ENCODE measurements at regions not wholly inside any gene's neighbourhood (a gene's known extent, or its start where the extent isn't known, plus 50 kb on each side); places are given as distances from the start of the nearest gene placed in this dataset.

DNA sequence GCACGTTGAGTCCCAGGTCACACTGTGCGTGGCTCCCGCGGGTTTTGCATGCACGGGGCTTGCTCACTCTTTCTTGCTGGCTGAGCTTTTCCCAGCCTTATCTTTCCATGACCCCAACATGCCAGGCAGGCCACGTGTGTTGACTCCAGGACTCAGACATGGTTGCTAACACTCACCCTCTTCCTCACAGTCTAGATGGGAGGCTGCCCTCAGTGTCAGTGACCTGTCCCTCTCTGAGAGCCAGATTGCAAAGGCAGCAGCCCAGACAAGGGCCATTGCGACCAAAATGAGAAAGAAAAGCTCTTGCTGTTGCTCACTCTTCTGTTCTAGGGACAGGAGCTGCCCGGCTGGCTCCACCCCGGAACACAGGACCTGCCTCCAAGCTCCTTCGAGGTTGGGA, 113.7 kb downstream of the TMEM18 start:
- Mint-ChIP-seq H3K4me3 (no peak overlapping the region), H3K27ac (no peak overlapping the region), H3K9me3 (no peaks in the 10 kb centered on the region), H3K27me3 (peaks cover 54% of the 10 kb centered on the region), H3K36me3 (ENCODE audit: low read depth) (no peaks in the 10 kb centered on the region), H3K4me1 (ENCODE audit: low read depth) (no peaks in the 10 kb centered on the region)
- Histone ChIP-seq H3K4me1 (ENCODE audit: insufficient read depth, low read length) (no peaks in the 10 kb centered on the region), H3K36me3 (ENCODE audit: insufficient read depth, low read length) (no peaks in the 10 kb centered on the region), H3K27me3 (ENCODE audit: control insufficient read depth in 1 of 2, insufficient read depth in 2 of 2, low read length in 2 of 2) (peaks cover 0 to 2% of the 10 kb centered on the region in 2 experiments), H3K27ac (ENCODE audit: low read depth in 1 of 2, low read length in 2 of 2) (no peak overlapping the region), H3K4me3 (ENCODE audit: low read length) (no peak overlapping the region), H3K9me3 (ENCODE audit: control insufficient read depth in 1 of 2, insufficient read depth in 1 of 2, low read length in 2 of 2) (no peaks in the 10 kb centered on the region)
- intact Hi-C loops (cut with DNase I, micrococcal nuclease): no loop called here
- ChIA-PET CTCF (no interaction called here), POLR2A (no interaction called here)
- DNase-seq (no peak), ATAC-seq (ENCODE audit: poor library complexity) (no peak)
- no peak for TF ChIP-seq CTCF (IDR thresholded peaks at IDR 0.05)

GRCh38 chr2:562391-563364, 114.5 kb downstream of the TMEM18 start:
- peaks cover 47% of the 10 kb centered on the region for H3K27me3 Mint-ChIP-seq
- DNase-seq (no peak), ATAC-seq (ENCODE audit: poor library complexity) (no peak)
- no peaks in the 10 kb centered on the region for H3K9me3 ChIP-seq (ENCODE audit: control insufficient read depth in 1 of 2, insufficient read depth in 1 of 2, low read length in 2 of 2)
- no peak overlapping the region for H3K27ac Mint-ChIP-seq
- H3K4me1 Mint-ChIP-seq (ENCODE audit: low read depth): no peaks in the 10 kb centered on the region
- ChIA-PET POLR2A (no interaction called here), CTCF (no interaction called here)
- H3K4me1 ChIP-seq (ENCODE audit: insufficient read depth, low read length): no peaks in the 10 kb centered on the region
- no peak for TF ChIP-seq CTCF (IDR thresholded peaks at IDR 0.05)
- no peak overlapping the region for H3K27ac ChIP-seq (ENCODE audit: low read depth in 1 of 2, low read length in 2 of 2)
- H3K4me3 Mint-ChIP-seq: no peak overlapping the region
- intact Hi-C loops (cut with DNase I, micrococcal nuclease): no loop called here
- H3K36me3 Mint-ChIP-seq (ENCODE audit: low read depth): no peaks in the 10 kb centered on the region
- H3K4me3 ChIP-seq (ENCODE audit: low read length): no peak overlapping the region
- no peaks in the 10 kb centered on the region for H3K36me3 ChIP-seq (ENCODE audit: insufficient read depth, low read length)
- H3K9me3 Mint-ChIP-seq: no peaks in the 10 kb centered on the region
- H3K27me3 ChIP-seq (ENCODE audit: control insufficient read depth in 1 of 2, insufficient read depth in 2 of 2, low read length in 2 of 2): peaks cover 0 to 5% of the 10 kb centered on the region in 2 experiments

DNA sequence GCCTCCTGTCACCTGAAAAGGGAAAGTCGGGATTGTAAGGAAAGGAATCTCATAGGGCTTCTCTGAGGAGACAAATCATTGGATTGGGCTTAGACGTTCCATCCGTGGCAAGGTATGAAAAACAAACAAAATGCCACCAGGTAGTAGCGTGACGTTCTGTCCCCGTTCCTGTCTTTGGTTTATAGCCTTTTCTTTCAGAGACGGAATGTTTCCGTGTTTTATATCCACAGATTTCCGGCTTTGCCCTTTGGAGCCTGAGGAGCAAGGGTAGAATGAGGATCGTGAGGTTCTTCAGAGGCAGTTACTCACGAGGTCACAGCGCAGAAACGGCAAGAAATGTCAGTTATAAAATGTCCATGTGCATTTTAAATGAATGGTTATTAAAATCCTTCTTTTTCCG, 118.3 kb downstream of the TMEM18 start:
- ChIA-PET POLR2A (no interaction called here), CTCF (no interaction called here)
- Mint-ChIP-seq H3K9me3 (no peaks in the 10 kb centered on the region), H3K36me3 (ENCODE audit: low read depth) (no peaks in the 10 kb centered on the region), H3K27me3 (peaks cover 26% of the 10 kb centered on the region), H3K4me3 (no peak overlapping the region), H3K27ac (no peak overlapping the region), H3K4me1 (ENCODE audit: low read depth) (no peaks in the 10 kb centered on the region)
- no peaks in the 10 kb centered on the region for H3K9me3 ChIP-seq (ENCODE audit: control insufficient read depth in 1 of 2, insufficient read depth in 1 of 2, low read length in 2 of 2)
- no peaks in the 10 kb centered on the region for H3K4me1 ChIP-seq (ENCODE audit: insufficient read depth, low read length)
- ATAC-seq (ENCODE audit: poor library complexity) (no peak), DNase-seq (no peak)
- H3K27me3 ChIP-seq (ENCODE audit: control insufficient read depth in 1 of 2, insufficient read depth in 2 of 2, low read length in 2 of 2): peaks cover under 1 to 3% of the 10 kb centered on the region in 2 experiments
- TF ChIP-seq CTCF (IDR thresholded peaks at IDR 0.05): no peak
- H3K27ac ChIP-seq (ENCODE audit: low read depth in 1 of 2, low read length in 2 of 2): no peak overlapping the region
- no peak overlapping the region for H3K4me3 ChIP-seq (ENCODE audit: low read length)
- intact Hi-C loops (cut with DNase I, micrococcal nuclease): no loop called here
- H3K36me3 ChIP-seq (ENCODE audit: insufficient read depth, low read length): no peaks in the 10 kb centered on the region

Data from CD4-positive, alpha-beta T cell (primary cell).